ENCODE measurements at regions not wholly inside any gene's neighbourhood (a gene's known extent, or its start where the extent isn't known, plus 50 kb on each side); places are given as distances from the start of the nearest gene placed in this dataset.

DNA sequence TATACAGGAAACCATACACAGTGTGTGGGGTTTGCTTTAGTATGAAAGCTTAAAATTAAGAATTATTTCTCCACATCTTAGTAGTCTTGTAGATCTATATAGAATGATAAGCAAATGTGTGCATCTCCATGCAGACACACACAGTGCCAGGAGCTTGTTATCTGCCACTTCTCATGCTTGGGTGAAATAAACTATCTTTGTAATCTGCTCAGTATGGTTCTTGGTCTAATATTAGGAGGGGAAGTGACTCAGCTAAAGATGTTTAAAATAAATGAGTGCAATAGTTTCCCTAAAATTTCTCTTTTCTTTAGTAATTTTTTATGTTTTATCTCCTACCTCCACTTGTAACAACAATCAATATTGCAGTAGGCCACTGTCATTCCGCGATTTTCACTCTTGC lies 689.6 kb downstream of the TAF11L14 start:
- ATAC-seq, result no peak
- no peak for TF ChIP-seq ZNF8 (CRISPR knock-in tag; IDR thresholded peaks at IDR 0.05)
- TF ChIP-seq ZNF70 (CRISPR knock-in tag; IDR thresholded peaks at IDR 0.05), result no peak
- TF ChIP-seq OSR1 (CRISPR knock-in tag; IDR thresholded peaks at IDR 0.05), result no peak
- TF ChIP-seq ESRRG (CRISPR knock-in tag; IDR thresholded peaks at IDR 0.05), result no peak
- TF ChIP-seq RARB (CRISPR knock-in tag; IDR thresholded peaks at IDR 0.05), result no peak
- TF ChIP-seq TOX (CRISPR knock-in tag; IDR thresholded peaks at IDR 0.05; ENCODE audit: borderline replicate concordance), result no peak
- TF ChIP-seq, protein P1, sequence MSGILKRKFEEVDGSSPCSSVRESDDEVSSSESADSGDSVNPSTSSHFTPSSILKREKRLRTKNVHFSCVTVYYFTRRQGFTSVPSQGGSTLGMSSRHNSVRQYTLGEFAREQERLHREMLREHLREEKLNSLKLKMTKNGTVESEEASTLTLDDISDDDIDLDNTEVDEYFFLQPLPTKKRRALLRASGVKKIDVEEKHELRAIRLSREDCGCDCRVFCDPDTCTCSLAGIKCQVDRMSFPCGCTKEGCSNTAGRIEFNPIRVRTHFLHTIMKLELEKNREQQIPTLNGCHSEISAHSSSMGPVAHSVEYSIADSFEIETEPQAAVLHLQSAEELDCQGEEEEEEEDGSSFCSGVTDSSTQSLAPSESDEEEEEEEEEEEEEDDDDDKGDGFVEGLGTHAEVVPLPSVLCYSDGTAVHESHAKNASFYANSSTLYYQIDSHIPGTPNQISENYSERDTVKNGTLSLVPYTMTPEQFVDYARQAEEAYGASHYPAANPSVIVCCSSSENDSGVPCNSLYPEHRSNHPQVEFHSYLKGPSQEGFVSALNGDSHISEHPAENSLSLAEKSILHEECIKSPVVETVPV (CRISPR knock-in tag; IDR thresholded peaks at IDR 0.05), result no peak
- TF ChIP-seq, protein P2, sequence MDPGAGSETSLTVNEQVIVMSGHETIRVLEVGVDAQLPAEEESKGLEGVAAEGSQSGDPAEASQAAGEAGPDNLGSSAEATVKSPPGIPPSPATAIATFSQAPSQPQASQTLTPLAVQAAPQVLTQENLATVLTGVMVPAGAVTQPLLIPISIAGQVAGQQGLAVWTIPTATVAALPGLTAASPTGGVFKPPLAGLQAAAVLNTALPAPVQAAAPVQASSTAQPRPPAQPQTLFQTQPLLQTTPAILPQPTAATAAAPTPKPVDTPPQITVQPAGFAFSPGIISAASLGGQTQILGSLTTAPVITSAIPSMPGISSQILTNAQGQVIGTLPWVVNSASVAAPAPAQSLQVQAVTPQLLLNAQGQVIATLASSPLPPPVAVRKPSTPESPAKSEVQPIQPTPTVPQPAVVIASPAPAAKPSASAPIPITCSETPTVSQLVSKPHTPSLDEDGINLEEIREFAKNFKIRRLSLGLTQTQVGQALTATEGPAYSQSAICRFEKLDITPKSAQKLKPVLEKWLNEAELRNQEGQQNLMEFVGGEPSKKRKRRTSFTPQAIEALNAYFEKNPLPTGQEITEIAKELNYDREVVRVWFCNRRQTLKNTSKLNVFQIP (CRISPR knock-in tag; IDR thresholded peaks at IDR 0.05; ENCODE audit: borderline replicate concordance, low read depth), result no peak
- TF ChIP-seq, protein P3, sequence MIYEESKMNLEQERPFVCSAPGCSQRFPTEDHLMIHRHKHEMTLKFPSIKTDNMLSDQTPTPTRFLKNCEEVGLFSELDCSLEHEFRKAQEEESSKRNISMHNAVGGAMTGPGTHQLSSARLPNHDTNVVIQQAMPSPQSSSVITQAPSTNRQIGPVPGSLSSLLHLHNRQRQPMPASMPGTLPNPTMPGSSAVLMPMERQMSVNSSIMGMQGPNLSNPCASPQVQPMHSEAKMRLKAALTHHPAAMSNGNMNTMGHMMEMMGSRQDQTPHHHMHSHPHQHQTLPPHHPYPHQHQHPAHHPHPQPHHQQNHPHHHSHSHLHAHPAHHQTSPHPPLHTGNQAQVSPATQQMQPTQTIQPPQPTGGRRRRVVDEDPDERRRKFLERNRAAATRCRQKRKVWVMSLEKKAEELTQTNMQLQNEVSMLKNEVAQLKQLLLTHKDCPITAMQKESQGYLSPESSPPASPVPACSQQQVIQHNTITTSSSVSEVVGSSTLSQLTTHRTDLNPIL (CRISPR knock-in tag; IDR thresholded peaks at IDR 0.05; ENCODE audit: low read depth), result no peak
- no peak for TF ChIP-seq CSDC2 (CRISPR knock-in tag; IDR thresholded peaks at IDR 0.05)
- no peak for TF ChIP-seq ARNTL (CRISPR knock-in tag; IDR thresholded peaks at IDR 0.05; ENCODE audit: borderline replicate concordance, low read depth)
- TF ChIP-seq, protein P4, sequence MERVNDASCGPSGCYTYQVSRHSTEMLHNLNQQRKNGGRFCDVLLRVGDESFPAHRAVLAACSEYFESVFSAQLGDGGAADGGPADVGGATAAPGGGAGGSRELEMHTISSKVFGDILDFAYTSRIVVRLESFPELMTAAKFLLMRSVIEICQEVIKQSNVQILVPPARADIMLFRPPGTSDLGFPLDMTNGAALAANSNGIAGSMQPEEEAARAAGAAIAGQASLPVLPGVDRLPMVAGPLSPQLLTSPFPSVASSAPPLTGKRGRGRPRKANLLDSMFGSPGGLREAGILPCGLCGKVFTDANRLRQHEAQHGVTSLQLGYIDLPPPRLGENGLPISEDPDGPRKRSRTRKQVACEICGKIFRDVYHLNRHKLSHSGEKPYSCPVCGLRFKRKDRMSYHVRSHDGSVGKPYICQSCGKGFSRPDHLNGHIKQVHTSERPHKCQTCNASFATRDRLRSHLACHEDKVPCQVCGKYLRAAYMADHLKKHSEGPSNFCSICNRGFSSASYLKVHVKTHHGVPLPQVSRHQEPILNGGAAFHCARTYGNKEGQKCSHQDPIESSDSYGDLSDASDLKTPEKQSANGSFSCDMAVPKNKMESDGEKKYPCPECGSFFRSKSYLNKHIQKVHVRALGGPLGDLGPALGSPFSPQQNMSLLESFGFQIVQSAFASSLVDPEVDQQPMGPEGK (CRISPR knock-in tag; IDR thresholded peaks at IDR 0.05; ENCODE audit: borderline replicate concordance), result no peak

DNA sequence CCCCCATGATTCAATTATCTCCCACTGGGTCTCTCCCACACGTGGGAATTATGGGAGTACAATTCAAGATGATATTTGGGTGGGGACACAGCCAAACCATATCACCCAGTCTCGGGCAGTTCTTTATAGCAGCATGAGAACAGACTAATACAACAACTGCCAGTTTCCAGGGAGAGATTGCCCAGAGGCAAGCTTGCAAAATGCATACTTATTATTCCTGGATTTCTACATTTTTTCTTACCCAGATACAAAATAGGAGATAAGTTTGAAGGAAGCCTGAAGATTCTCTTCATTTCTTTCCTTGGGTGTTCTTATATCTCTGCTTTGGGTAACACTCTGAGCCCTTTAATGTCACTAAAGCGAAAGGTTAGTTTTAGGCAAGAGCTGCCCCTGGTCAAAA lies 691.2 kb downstream of the TAF11L14 start:
- TF ChIP-seq ZNF565 (CRISPR knock-in tag; conservative IDR thresholded peaks at IDR 0.05; ENCODE audit: low read depth) (no peak), ZC3H10 (CRISPR knock-in tag; IDR thresholded peaks at IDR 0.05) (no peak), TOX (CRISPR knock-in tag; IDR thresholded peaks at IDR 0.05; ENCODE audit: borderline replicate concordance) (no peak), ZFP30 (CRISPR knock-in tag; IDR thresholded peaks at IDR 0.05) (no peak), OSR1 (CRISPR knock-in tag; IDR thresholded peaks at IDR 0.05) (no peak)
- no peak for ATAC-seq

DNA sequence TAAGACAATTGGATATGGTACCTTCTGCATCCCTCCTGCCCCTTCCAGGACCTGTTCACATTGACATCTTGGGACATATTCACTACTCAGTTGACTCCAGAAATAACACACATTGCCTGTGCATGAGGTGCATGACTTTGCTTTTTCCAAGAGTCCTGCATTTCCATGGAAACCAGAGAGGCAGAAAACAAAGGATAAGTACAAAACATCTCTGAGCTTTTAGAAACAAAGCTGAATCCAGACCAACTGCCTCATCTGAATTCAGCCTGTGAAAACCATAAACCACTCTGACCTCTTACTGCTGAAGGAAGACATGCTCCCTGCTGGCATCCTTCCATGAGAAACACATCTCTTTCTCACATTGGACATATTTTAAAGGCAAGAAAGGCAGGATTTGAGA lies 695.1 kb downstream of the TAF11L14 start:
- ATAC-seq, result no peak
- no peak for TF ChIP-seq TOX (CRISPR knock-in tag; IDR thresholded peaks at IDR 0.05; ENCODE audit: borderline replicate concordance)
- no peak for TF ChIP-seq ZNF8 (CRISPR knock-in tag; IDR thresholded peaks at IDR 0.05)
- TF ChIP-seq PPARA (CRISPR knock-in tag; IDR thresholded peaks at IDR 0.05; ENCODE audit: borderline replicate concordance), result no peak
- TF ChIP-seq BACH2 (CRISPR knock-in tag; IDR thresholded peaks at IDR 0.05; ENCODE audit: borderline replicate concordance), result no peak
- no peak for TF ChIP-seq ISL1 (CRISPR knock-in tag; IDR thresholded peaks at IDR 0.05)

DNA sequence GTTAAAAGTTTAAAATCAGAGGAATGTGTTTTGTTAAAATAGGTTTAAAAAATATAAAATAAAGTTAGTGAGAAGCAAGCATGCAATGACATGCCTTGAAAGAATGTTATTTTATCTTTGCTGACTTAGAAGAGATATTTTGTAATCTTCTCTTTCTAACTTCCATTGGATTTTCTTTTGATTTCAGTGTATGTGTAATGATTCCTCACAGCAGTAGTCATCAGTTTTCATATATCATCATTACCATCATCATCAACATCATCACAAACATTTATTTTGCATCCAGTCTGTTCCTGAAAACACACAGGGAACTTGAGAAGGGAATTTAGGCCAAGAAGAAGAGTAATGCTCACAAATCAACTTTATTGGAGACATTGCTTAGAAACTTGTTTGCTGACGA lies 699.6 kb downstream of the TAF11L14 start:
- TF ChIP-seq ARNTL (CRISPR knock-in tag; IDR thresholded peaks at IDR 0.05; ENCODE audit: borderline replicate concordance, low read depth) (no peak), ZNF8 (CRISPR knock-in tag; IDR thresholded peaks at IDR 0.05) (no peak), ZNF565 (CRISPR knock-in tag; conservative IDR thresholded peaks at IDR 0.05; ENCODE audit: low read depth) (no peak), ZC3H10 (CRISPR knock-in tag; IDR thresholded peaks at IDR 0.05) (no peak), ZFP30 (CRISPR knock-in tag; IDR thresholded peaks at IDR 0.05) (no peak), RARB (CRISPR knock-in tag; IDR thresholded peaks at IDR 0.05) (no peak), ESRRG (CRISPR knock-in tag; IDR thresholded peaks at IDR 0.05) (no peak), PPARA (CRISPR knock-in tag; IDR thresholded peaks at IDR 0.05; ENCODE audit: borderline replicate concordance) (no peak), TOX (CRISPR knock-in tag; IDR thresholded peaks at IDR 0.05; ENCODE audit: borderline replicate concordance) (no peak)
- TF ChIP-seq, protein P4 (CRISPR knock-in tag; IDR thresholded peaks at IDR 0.05; ENCODE audit: borderline replicate concordance), result no peak
- TF ChIP-seq, protein P3 (CRISPR knock-in tag; IDR thresholded peaks at IDR 0.05; ENCODE audit: low read depth), result no peak
- TF ChIP-seq, protein P1 (CRISPR knock-in tag; IDR thresholded peaks at IDR 0.05), result no peak
- ATAC-seq, result no peak
